Bronchial epithelial cell (primary cell): ENCODE measurements at regions not wholly inside any gene's neighbourhood (a gene's known extent, or its start where the extent isn't known, plus 50 kb on each side); places are given as distances from the start of the nearest gene placed in this dataset.
A peak's percentile ranks its signal among the peaks of the same experiment; 100 is the strongest.

Experiments used
- DNase-seq: peaks from one replicate; pipeline ENCODE4 v3.0.0-alpha.2; 2010; ENCODE audit warnings: low read depth
- FAIRE-seq: peaks from 2 replicates; lab custom pipeline; 2011; peaks lifted over from hg19 to GRCh38; lab: Jason Lieb, UNC
- H3K27me3 ChIP-seq: 2 replicates; pipeline ENCODE4 v1.5.1; 2011; ENCODE audit warnings: low read length; ENCODE audit not compliant: control insufficient read depth, insufficient read depth
- H3K36me3 ChIP-seq: 2 replicates; pipeline ENCODE4 v1.5.1; 2011; ENCODE audit warnings: low read length; ENCODE audit not compliant: control insufficient read depth, insufficient read depth
- H3K4me3 ChIP-seq: 2 replicates; pipeline ENCODE4 v1.5.1; 2011; ENCODE audit warnings: mild to moderate bottlenecking, low read depth, low read length, control low read depth
- CTCF ChIP-seq: IDR thresholded peaks from 2 replicates; pipeline ENCODE4 v1.5.1; 2011; ENCODE audit warnings: mild to moderate bottlenecking, moderate library complexity, low read length, control low read depth, inconsistent platforms; ENCODE audit not compliant: insufficient read depth, severe bottlenecking

DNA sequence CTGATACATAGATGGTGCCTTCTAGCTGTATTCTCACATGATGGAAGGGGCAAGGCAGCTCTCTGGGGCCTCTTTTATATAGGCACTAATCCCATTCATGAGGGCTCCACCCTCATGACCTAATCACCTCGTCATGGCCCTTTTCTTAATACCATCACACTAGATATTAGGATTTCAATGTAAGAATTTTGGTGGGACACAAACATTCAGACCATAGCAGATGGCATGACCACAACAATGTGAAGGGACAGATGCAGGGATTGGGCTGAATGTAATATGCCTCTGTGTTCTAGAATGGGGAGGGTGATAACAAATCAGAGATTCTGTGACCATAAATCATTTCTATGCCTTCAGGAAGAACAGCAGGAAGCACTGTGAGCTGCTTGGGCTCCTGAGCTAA is 145.8 kb downstream of the LCA5 start:
- no peaks in the 10 kb centered on the region for H3K36me3 ChIP-seq
- H3K27me3 ChIP-seq: no peaks in the 10 kb centered on the region
- no peak for DNase-seq
- FAIRE-seq: no peak
- TF ChIP-seq CTCF: no peak
- H3K4me3 ChIP-seq: no peak overlapping the region

DNA sequence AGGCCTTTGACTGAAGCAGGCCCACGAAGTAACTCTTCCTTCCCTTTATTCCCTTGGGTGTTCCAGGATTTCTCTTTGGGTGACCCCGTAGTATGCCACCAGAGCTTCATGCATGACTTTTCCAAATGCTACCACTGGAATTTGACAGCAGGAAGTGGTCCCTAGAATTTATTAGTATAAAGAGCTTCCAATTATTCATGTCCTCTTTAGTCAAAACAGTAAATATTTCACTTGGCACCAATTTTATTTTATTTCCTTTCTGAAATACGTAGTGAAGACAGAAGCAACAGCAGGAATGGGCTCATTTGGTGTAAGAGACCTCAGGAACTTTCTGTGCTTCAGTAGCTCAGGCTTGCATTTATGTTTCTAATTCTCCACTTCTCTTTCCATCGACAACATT is 151.3 kb downstream of the LCA5 start:
- no peak for DNase-seq

DNA sequence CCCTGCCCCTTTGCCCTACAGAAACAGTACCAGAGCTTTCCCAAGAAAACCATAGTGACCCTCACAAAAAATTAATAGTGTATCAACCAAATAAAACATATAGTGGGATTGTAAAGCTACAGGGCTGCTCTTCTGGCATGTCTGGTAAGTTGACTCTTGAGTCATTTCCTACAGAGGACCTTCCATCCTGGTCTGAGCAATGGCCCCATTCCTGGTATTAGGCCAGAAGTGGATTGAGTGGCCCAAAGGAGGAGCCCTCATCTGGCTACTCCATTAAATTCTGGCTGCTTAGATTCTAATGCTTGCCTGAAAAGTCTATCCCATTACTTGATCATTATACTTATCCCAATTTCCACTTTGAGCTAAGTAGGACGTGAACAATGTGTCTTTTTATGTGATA is 150.9 kb upstream of the HMGN3 start:
- Histone ChIP-seq H3K36me3 (no peaks in the 10 kb centered on the region), H3K27me3 (no peaks in the 10 kb centered on the region), H3K4me3 (no peak overlapping the region)
- no peak for TF ChIP-seq CTCF
- FAIRE-seq (no peak), DNase-seq (peak; percentile 31)

More for the DNA sequence above, 151.3 kb downstream of the LCA5 start:
- no peak for FAIRE-seq
- Histone ChIP-seq H3K36me3 (no peaks in the 10 kb centered on the region), H3K4me3 (no peak overlapping the region), H3K27me3 (no peaks in the 10 kb centered on the region)
- TF ChIP-seq CTCF: no peak

DNA sequence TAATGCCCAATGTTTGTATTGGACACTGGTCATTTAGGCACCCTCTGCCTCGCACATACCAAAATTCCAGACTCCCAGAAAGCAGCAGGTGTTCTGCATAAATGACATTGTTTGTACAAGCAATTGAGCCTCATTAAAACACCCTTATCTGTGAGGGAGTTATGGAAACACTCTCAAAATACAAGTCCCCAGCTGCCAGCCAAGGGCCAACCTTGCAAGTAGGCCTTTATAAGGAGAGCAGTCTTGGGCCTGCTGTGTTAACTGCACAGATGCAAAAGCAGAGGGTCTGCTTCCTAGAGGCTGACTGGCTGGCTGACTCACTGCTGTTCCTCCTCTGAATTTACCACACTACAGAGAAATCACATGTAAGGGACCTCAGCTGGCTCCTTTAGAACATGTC is 150.4 kb upstream of the HMGN3 start:
- Histone ChIP-seq H3K4me3 (no peak overlapping the region), H3K36me3 (no peaks in the 10 kb centered on the region), H3K27me3 (no peaks in the 10 kb centered on the region)
- FAIRE-seq: no peak
- no peak for DNase-seq
- no peak for TF ChIP-seq CTCF

GRCh38 chr6:79378957-79379356 is 144.5 kb upstream of the HMGN3 start:
- no peak for TF ChIP-seq CTCF
- no peaks in the 10 kb centered on the region for H3K36me3 ChIP-seq
- DNase-seq (no peak), FAIRE-seq (no peak)
- H3K27me3 ChIP-seq: no peaks in the 10 kb centered on the region
- H3K4me3 ChIP-seq: no peak overlapping the region

DNA sequence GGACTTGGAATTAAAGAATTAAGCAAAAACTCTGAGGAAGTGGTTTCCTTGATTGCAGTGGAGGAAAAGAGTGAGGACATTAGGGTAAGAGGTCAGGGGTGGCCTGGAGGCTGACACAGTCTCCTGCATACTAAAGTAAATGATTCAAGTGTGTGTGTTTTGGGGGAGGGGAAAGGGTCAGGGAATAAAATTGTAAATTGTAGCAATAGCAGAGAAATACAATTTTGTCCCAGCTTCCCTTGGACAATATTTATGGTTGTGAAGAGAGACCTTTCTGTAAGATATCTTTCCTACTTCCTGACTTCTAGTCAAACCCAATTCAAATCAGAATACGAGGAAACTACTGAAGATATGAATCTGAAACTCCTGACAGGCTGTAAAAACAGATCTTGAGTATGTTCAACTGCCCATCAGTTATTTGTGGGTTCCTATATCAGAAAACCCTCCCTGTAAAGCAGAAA is 143.4 kb upstream of the HMGN3 start:
- no peak for TF ChIP-seq CTCF
- Histone ChIP-seq H3K4me3 (no peak overlapping the region), H3K27me3 (no peaks in the 10 kb centered on the region), H3K36me3 (no peaks in the 10 kb centered on the region)
- FAIRE-seq (no peak), DNase-seq (peak; percentile 37)
